ENCODE measurements at regions not wholly inside any gene's neighbourhood (a gene's known extent, or its start where the extent isn't known, plus 50 kb on each side); places are given as distances from the start of the nearest gene placed in this dataset.

- no peaks in the 10 kb centered on the region for H3K4me1 ChIP-seq (ENCODE audit: control insufficient read depth, insufficient read depth, low read length)
- ChIA-PET POLR2A (no interaction called here), CTCF (no interaction called here)
- H3K36me3 ChIP-seq (ENCODE audit: control insufficient read depth in 2 of 2, insufficient read depth in 1 of 2, low read length in 2 of 2) = no peaks in the 10 kb centered on the region
- no peak overlapping the region for H3K27ac ChIP-seq (ENCODE audit: extremely low read depth, low read depth, low read length)
- no peak overlapping the region for H3K4me3 ChIP-seq (ENCODE audit: low read depth, low read length)
- no peak for TF ChIP-seq ZBTB17 (tag by site-specific recombination; IDR thresholded peaks at IDR 0.05)
- TF ChIP-seq ZFP37 (tag by site-specific recombination; IDR thresholded peaks at IDR 0.05) = no peak
- TF ChIP-seq, protein P1, sequence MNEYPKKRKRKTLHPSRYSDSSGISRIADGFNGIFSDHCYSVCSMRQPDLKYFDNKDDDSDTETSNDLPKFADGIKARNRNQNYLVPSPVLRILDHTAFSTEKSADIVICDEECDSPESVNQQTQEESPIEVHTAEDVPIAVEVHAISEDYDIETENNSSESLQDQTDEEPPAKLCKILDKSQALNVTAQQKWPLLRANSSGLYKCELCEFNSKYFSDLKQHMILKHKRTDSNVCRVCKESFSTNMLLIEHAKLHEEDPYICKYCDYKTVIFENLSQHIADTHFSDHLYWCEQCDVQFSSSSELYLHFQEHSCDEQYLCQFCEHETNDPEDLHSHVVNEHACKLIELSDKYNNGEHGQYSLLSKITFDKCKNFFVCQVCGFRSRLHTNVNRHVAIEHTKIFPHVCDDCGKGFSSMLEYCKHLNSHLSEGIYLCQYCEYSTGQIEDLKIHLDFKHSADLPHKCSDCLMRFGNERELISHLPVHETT (tag by site-specific recombination; IDR thresholded peaks at IDR 0.05) = no peak
- TF ChIP-seq ZNF48 (tag by site-specific recombination; IDR thresholded peaks at IDR 0.05) = no peak
- H3K9me3 ChIP-seq (ENCODE audit: control insufficient read depth, insufficient read depth, low read depth, low read length) = no peaks in the 10 kb centered on the region
Measured at GRCh38 chr12:67810166-67810565, 161.6 kb downstream of the DYRK2 start.

GRCh38 chr12:67811437-67812361 is 163.2 kb downstream of the DYRK2 start:
- H3K27ac ChIP-seq (ENCODE audit: extremely low read depth, low read depth, low read length) = no peak overlapping the region
- CTCF ChIA-PET = no interaction called here
- no peak overlapping the region for H3K4me3 ChIP-seq (ENCODE audit: low read depth, low read length)
- POLR2A ChIA-PET = no interaction called here
- no peaks in the 10 kb centered on the region for H3K4me1 ChIP-seq (ENCODE audit: control insufficient read depth, insufficient read depth, low read length)
- TF ChIP-seq ZNF521 (tag by site-specific recombination; IDR thresholded peaks at IDR 0.05) (no peak), ZSCAN18 (tag by site-specific recombination; IDR thresholded peaks at IDR 0.05) (no peak), ZNF202 (tag by site-specific recombination; IDR thresholded peaks at IDR 0.05; ENCODE audit: borderline replicate concordance) (no peak), ZNF292 (tag by site-specific recombination; IDR thresholded peaks at IDR 0.05; ENCODE audit: borderline replicate concordance, low read depth) (no peak), ZNF23 (tag by site-specific recombination; IDR thresholded peaks at IDR 0.05; ENCODE audit: borderline replicate concordance) (no peak), ZNF555 (tag by site-specific recombination; conservative IDR thresholded peaks at IDR 0.05) (no peak)
- no peaks in the 10 kb centered on the region for H3K36me3 ChIP-seq (ENCODE audit: control insufficient read depth in 2 of 2, insufficient read depth in 1 of 2, low read length in 2 of 2)
- no peaks in the 10 kb centered on the region for H3K9me3 ChIP-seq (ENCODE audit: control insufficient read depth, insufficient read depth, low read depth, low read length)

DNA sequence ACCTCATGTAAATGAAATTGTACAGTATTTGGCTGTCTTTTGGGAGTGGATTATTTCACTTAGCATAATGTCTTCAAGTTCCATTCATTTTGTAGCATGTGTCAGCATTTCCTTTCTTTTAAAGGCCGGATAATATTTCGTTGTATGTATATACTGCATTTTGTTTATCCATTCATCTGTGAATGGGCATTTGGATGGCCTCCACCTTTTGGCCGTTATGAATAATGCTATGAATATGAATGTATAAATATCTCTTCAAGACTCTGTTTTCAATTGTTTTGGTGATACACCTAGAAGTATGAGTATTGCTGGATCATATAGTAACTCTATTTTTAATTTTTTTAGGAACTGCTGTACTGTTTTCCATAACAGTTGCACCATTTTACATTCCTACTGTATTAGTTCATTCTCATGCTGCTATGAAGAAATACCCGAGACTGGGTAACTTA is 164.9 kb downstream of the DYRK2 start:
- H3K9me3 ChIP-seq (ENCODE audit: control insufficient read depth, insufficient read depth, low read depth, low read length) = no peaks in the 10 kb centered on the region
- H3K27ac ChIP-seq (ENCODE audit: extremely low read depth, low read depth, low read length) = no peak overlapping the region
- ChIA-PET CTCF (no interaction called here), POLR2A (no interaction called here)
- H3K36me3 ChIP-seq (ENCODE audit: control insufficient read depth in 2 of 2, insufficient read depth in 1 of 2, low read length in 2 of 2) = no peaks in the 10 kb centered on the region
- no peaks in the 10 kb centered on the region for H3K4me1 ChIP-seq (ENCODE audit: control insufficient read depth, insufficient read depth, low read length)
- TF ChIP-seq ZNF146 (tag by site-specific recombination; IDR thresholded peaks at IDR 0.05) (no peak), GLIS2 (tag by site-specific recombination; IDR thresholded peaks at IDR 0.05) (no peak), TRIM28 (IDR thresholded peaks at IDR 0.05; ENCODE audit: borderline replicate concordance, low read length) (no peak), SP3 (tag by site-specific recombination; IDR thresholded peaks at IDR 0.05) (no peak), ZBTB21 (tag by site-specific recombination; IDR thresholded peaks at IDR 0.05) (no peak), ZNF133 (tag by site-specific recombination; IDR thresholded peaks at IDR 0.05) (no peak), ZNF558 (tag by site-specific recombination; IDR thresholded peaks at IDR 0.05) (no peak)
- TF ChIP-seq, protein P2, sequence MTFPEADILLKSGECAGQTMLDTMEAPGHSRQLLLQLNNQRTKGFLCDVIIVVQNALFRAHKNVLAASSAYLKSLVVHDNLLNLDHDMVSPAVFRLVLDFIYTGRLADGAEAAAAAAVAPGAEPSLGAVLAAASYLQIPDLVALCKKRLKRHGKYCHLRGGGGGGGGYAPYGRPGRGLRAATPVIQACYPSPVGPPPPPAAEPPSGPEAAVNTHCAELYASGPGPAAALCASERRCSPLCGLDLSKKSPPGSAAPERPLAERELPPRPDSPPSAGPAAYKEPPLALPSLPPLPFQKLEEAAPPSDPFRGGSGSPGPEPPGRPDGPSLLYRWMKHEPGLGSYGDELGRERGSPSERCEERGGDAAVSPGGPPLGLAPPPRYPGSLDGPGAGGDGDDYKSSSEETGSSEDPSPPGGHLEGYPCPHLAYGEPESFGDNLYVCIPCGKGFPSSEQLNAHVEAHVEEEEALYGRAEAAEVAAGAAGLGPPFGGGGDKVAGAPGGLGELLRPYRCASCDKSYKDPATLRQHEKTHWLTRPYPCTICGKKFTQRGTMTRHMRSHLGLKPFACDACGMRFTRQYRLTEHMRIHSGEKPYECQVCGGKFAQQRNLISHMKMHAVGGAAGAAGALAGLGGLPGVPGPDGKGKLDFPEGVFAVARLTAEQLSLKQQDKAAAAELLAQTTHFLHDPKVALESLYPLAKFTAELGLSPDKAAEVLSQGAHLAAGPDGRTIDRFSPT (tag by site-specific recombination; IDR thresholded peaks at IDR 0.05) = no peak
- TF ChIP-seq, protein P3, sequence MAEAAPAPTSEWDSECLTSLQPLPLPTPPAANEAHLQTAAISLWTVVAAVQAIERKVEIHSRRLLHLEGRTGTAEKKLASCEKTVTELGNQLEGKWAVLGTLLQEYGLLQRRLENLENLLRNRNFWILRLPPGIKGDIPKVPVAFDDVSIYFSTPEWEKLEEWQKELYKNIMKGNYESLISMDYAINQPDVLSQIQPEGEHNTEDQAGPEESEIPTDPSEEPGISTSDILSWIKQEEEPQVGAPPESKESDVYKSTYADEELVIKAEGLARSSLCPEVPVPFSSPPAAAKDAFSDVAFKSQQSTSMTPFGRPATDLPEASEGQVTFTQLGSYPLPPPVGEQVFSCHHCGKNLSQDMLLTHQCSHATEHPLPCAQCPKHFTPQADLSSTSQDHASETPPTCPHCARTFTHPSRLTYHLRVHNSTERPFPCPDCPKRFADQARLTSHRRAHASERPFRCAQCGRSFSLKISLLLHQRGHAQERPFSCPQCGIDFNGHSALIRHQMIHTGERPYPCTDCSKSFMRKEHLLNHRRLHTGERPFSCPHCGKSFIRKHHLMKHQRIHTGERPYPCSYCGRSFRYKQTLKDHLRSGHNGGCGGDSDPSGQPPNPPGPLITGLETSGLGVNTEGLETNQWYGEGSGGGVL (tag by site-specific recombination; IDR thresholded peaks at IDR 0.05) = no peak
- TF ChIP-seq, protein P4, sequence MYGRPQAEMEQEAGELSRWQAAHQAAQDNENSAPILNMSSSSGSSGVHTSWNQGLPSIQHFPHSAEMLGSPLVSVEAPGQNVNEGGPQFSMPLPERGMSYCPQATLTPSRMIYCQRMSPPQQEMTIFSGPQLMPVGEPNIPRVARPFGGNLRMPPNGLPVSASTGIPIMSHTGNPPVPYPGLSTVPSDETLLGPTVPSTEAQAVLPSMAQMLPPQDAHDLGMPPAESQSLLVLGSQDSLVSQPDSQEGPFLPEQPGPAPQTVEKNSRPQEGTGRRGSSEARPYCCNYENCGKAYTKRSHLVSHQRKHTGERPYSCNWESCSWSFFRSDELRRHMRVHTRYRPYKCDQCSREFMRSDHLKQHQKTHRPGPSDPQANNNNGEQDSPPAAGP (tag by site-specific recombination; IDR thresholded peaks at IDR 0.05) = no peak
- no peak overlapping the region for H3K4me3 ChIP-seq (ENCODE audit: low read depth, low read length)

Measured in HEK293 (cell line).